Astrocyte (in vitro differentiated cells and primary cell): ENCODE measurements at regions not wholly inside any gene's neighbourhood (a gene's known extent, or its start where the extent isn't known, plus 50 kb on each side); places are given as distances from the start of the nearest gene placed in this dataset.

Experiments used
- DNase-seq: peaks from one replicate; pipeline ENCODE4 v3.0.0-alpha.2; 2010; ENCODE audit warnings: low read depth
- FAIRE-seq: peaks from 2 replicates; lab custom pipeline; 2011; peaks lifted over from hg19 to GRCh38; lab: Jason Lieb, UNC
- H2AFZ ChIP-seq: 2 replicates; pipeline ENCODE4 v1.6.0; 2012; ENCODE audit warnings: low read depth, low read length, inconsistent platforms
- H3K27ac ChIP-seq: 2 replicates; pipeline ENCODE4 v1.5.1; 2011; ENCODE audit warnings: low read depth, low read length, inconsistent platforms
- H3K27me3 ChIP-seq: 2 replicates; pipeline ENCODE4 v1.6.0; 2011; ENCODE audit warnings: low read length, inconsistent platforms; ENCODE audit not compliant: insufficient read depth
- H3K36me3 ChIP-seq: 2 replicates; pipeline ENCODE4 v1.5.1; 2011; ENCODE audit warnings: low read length, inconsistent platforms; ENCODE audit not compliant: insufficient read depth
- H3K4me1 ChIP-seq: 2 replicates; pipeline ENCODE4 v1.5.1; 2011; ENCODE audit warnings: low read length, inconsistent platforms; ENCODE audit not compliant: insufficient read depth
- H3K4me2 ChIP-seq: 2 replicates; pipeline ENCODE4 v1.6.0; 2012; ENCODE audit warnings: low read length, inconsistent platforms
- H3K4me3 ChIP-seq: 2 replicates; pipeline ENCODE4 v1.5.1; 2011; ENCODE audit warnings: low read depth, mild to moderate bottlenecking, low read length, inconsistent platforms; ENCODE audit not compliant: insufficient read depth
- H3K79me2 ChIP-seq: 2 replicates; pipeline ENCODE4 v1.6.0; 2012; ENCODE audit warnings: mild to moderate bottlenecking, low read length, inconsistent platforms; ENCODE audit not compliant: insufficient read depth
- H3K9ac ChIP-seq: 2 replicates; pipeline ENCODE4 v1.6.0; 2012; ENCODE audit warnings: mild to moderate bottlenecking, low read length, inconsistent platforms
- H3K9me3 ChIP-seq: 2 replicates; pipeline ENCODE4 v1.5.1; 2012; ENCODE audit warnings: low read depth, mild to moderate bottlenecking, low read length, inconsistent platforms; ENCODE audit not compliant: insufficient read depth
- H4K20me1 ChIP-seq: 2 replicates; pipeline ENCODE4 v1.6.0; 2012; ENCODE audit warnings: low read length, inconsistent platforms; ENCODE audit not compliant: insufficient read depth
- H3K27ac Mint-ChIP-seq: one replicate; pipeline ENCODE4 v1.8.0; 2021; ENCODE audit warnings: mild to moderate bottlenecking, mixed read lengths; ENCODE audit not compliant: unreplicated experiment
- H3K27me3 Mint-ChIP-seq: one replicate; pipeline ENCODE4 v1.8.0; 2021; ENCODE audit warnings: low read depth, mixed read lengths; ENCODE audit not compliant: unreplicated experiment
- H3K36me3 Mint-ChIP-seq: one replicate; pipeline ENCODE4 v1.8.0; 2021; ENCODE audit warnings: low read depth, mixed read lengths; ENCODE audit not compliant: unreplicated experiment
- H3K4me1 Mint-ChIP-seq: one replicate; pipeline ENCODE4 v1.8.0; 2021; ENCODE audit warnings: low read depth, mixed read lengths; ENCODE audit not compliant: unreplicated experiment
- H3K4me3 Mint-ChIP-seq: one replicate; pipeline ENCODE4 v1.8.0; 2021; ENCODE audit warnings: mild to moderate bottlenecking, moderate library complexity, mixed read lengths; ENCODE audit not compliant: unreplicated experiment
- H3K9me3 Mint-ChIP-seq: one replicate; pipeline ENCODE4 v1.8.0; 2021; ENCODE audit warnings: mild to moderate bottlenecking, mixed read lengths; ENCODE audit not compliant: unreplicated experiment
- EZH2 ChIP-seq: IDR thresholded peaks from 2 replicates; pipeline ENCODE4 v1.6.1; 2012; ENCODE audit warnings: mild to moderate bottlenecking, low read length, inconsistent platforms; ENCODE audit not compliant: insufficient read depth
- TF ChIP-seq, protein P1 (sequence below): IDR thresholded peaks from 2 replicates; pipeline ENCODE4 v1.5.1; 2011; ENCODE audit warnings: low read depth, mild to moderate bottlenecking, inconsistent platforms, low read length, moderate library complexity; ENCODE audit not compliant: insufficient read depth

- no peak for TF ChIP-seq EZH2
- TF ChIP-seq, protein P1, sequence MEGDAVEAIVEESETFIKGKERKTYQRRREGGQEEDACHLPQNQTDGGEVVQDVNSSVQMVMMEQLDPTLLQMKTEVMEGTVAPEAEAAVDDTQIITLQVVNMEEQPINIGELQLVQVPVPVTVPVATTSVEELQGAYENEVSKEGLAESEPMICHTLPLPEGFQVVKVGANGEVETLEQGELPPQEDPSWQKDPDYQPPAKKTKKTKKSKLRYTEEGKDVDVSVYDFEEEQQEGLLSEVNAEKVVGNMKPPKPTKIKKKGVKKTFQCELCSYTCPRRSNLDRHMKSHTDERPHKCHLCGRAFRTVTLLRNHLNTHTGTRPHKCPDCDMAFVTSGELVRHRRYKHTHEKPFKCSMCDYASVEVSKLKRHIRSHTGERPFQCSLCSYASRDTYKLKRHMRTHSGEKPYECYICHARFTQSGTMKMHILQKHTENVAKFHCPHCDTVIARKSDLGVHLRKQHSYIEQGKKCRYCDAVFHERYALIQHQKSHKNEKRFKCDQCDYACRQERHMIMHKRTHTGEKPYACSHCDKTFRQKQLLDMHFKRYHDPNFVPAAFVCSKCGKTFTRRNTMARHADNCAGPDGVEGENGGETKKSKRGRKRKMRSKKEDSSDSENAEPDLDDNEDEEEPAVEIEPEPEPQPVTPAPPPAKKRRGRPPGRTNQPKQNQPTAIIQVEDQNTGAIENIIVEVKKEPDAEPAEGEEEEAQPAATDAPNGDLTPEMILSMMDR, result no peak
Measured at GRCh38 chr6:16044211-16044643, 84.7 kb upstream of the MYLIP start.

DNA sequence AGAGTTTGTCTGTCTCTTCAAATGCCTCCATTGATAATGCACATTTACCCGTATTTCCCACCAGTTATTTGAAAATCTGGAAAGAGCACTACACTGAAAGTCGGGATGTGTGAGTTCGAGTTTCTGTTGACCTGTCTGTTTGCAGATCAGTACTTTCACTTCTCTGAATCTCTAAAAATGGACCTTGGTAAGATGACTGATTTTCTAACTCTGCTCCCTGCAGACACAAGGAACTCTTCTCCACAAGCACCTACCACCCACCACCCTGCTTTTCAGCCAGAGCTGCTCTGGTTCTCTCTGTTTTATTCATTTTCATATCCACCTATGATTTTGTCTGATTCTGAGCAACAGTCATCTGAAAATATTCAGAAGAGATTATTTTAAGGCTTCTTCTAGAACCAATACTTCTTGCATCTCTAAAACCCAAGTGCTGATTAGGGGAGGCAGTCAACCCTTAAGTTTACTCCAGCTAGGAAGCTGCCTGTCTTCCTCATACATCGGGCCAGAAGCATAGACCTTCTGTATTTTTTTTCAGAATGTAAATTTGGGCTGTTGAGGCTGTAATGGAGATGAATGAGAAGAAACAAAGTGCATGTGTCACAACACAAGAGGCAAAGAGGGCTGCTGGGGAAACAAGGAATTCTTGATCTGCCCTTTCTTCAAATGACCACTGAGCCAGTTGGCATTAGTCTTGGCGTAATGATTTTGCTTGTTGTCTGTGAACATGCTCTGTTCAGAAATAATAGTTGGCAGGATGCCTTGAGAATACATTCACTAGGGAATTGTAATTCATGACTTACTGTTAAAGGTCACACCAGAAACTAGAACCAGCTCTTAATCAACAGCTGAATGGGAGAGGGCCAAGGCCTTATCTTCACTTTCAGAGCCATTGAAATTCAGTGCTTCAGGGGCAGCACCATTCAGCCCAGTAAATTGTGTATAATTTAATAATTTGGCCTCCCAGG is 85.4 kb upstream of the MYLIP start:
- no peak for FAIRE-seq
- Mint-ChIP-seq H3K27ac (no peak overlapping the region), H3K9me3 (peaks cover 5% of the 10 kb centered on the region), H3K36me3 (no peaks in the 10 kb centered on the region), H3K4me1 (no peaks in the 10 kb centered on the region), H3K4me3 (no peak overlapping the region), H3K27me3 (no peaks in the 10 kb centered on the region)
- Histone ChIP-seq H3K27ac (no peak overlapping the region), H3K4me1 (no peaks in the 10 kb centered on the region), H3K4me2 (no peak overlapping the region), H3K36me3 (no peaks in the 10 kb centered on the region), H4K20me1 (no peaks in the 10 kb centered on the region), H3K27me3 (no peaks in the 10 kb centered on the region), H3K79me2 (no peaks in the 10 kb centered on the region), H3K9me3 (no peaks in the 10 kb centered on the region), H3K9ac (no peak overlapping the region), H3K4me3 (no peak overlapping the region), H2AFZ (no peak overlapping the region)
- TF ChIP-seq, protein P1, result no peak
- no peak for TF ChIP-seq EZH2
- no peak for DNase-seq

More at GRCh38 chr6:16044211-16044643, 84.7 kb upstream of the MYLIP start:
- Histone ChIP-seq H3K36me3 (no peaks in the 10 kb centered on the region), H3K27ac (no peak overlapping the region), H4K20me1 (no peaks in the 10 kb centered on the region), H3K4me1 (no peaks in the 10 kb centered on the region), H3K79me2 (no peaks in the 10 kb centered on the region), H3K27me3 (no peaks in the 10 kb centered on the region), H3K4me2 (no peak overlapping the region), H3K4me3 (no peak overlapping the region), H3K9ac (no peak overlapping the region), H3K9me3 (no peaks in the 10 kb centered on the region), H2AFZ (no peak overlapping the region)
- Mint-ChIP-seq H3K4me3 (no peak overlapping the region), H3K27me3 (no peaks in the 10 kb centered on the region), H3K4me1 (peaks cover 4% of the 10 kb centered on the region), H3K27ac (no peak overlapping the region), H3K36me3 (no peaks in the 10 kb centered on the region), H3K9me3 (peaks cover 2% of the 10 kb centered on the region)
- DNase-seq (no peak), FAIRE-seq (no peak)

GRCh38 chr6:16042751-16043150 is 86.1 kb upstream of the MYLIP start:
- Mint-ChIP-seq H3K27ac (no peak overlapping the region), H3K27me3 (no peaks in the 10 kb centered on the region), H3K4me3 (no peak overlapping the region), H3K36me3 (no peaks in the 10 kb centered on the region), H3K9me3 (peaks cover 8% of the 10 kb centered on the region), H3K4me1 (no peaks in the 10 kb centered on the region)
- DNase-seq (no peak), FAIRE-seq (no peak)
- Histone ChIP-seq H3K36me3 (no peaks in the 10 kb centered on the region), H4K20me1 (no peaks in the 10 kb centered on the region), H3K27ac (no peak overlapping the region), H3K9ac (no peak overlapping the region), H3K9me3 (no peaks in the 10 kb centered on the region), H3K79me2 (no peaks in the 10 kb centered on the region), H3K4me2 (no peak overlapping the region), H3K4me3 (no peak overlapping the region), H3K4me1 (no peaks in the 10 kb centered on the region), H2AFZ (no peak overlapping the region), H3K27me3 (no peaks in the 10 kb centered on the region)
- TF ChIP-seq EZH2, result no peak
- TF ChIP-seq, protein P1, result no peak
